KOPT-K1 (cell line): ENCODE measurements at regions not wholly inside any gene's neighbourhood (a gene's known extent, or its start where the extent isn't known, plus 50 kb on each side); places are given as distances from the start of the nearest gene placed in this dataset.

Source experiments
- H3K27ac ChIP-seq: fragments of 200-600 bp; sonication (generic); 2 replicates; pipeline ENCODE4 v1.5.1; 2016; ENCODE audit warnings: antibody characterized with exemption, mild to moderate bottlenecking, low read depth, low read length; ENCODE audit not compliant: poor library complexity, severe bottlenecking
- H3K36me3 ChIP-seq: fragments of 200-600 bp; sonication (generic); 2 replicates; pipeline ENCODE4 v1.5.1; 2017; ENCODE audit warnings: antibody characterized with exemption, mild to moderate bottlenecking, low read length, moderate library complexity; ENCODE audit not compliant: insufficient read depth
- H3K9me3 ChIP-seq: fragments of 200-600 bp; sonication (generic); 2 replicates; pipeline ENCODE4 v1.5.1; 2017; ENCODE audit warnings: antibody characterized with exemption, low read length, mild to moderate bottlenecking; ENCODE audit not compliant: insufficient read depth, poor library complexity, severe bottlenecking

DNA sequence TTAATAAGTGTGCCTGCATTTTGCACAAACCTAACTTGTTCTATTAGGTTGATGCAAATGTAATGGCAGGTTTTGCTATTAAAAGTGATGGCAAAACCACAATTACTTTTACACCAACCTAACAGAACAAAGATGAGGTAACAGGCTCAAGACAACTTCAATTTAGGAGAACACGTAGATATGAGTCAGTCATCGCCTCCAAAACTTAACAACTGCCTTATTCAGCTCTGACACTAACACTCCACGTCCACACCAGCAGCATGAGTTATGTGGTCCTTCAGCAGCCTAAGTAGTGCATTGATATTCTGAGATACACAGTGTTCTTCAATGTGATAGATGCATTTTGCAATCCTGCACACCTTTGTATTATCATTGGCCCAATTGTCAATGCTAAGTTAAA, 1175.1 kb upstream of the ACVR2A start:
- H3K9me3 ChIP-seq, result no peaks in the 10 kb centered on the region
- no peaks in the 10 kb centered on the region for H3K36me3 ChIP-seq
- H3K27ac ChIP-seq, result no peak overlapping the region

DNA sequence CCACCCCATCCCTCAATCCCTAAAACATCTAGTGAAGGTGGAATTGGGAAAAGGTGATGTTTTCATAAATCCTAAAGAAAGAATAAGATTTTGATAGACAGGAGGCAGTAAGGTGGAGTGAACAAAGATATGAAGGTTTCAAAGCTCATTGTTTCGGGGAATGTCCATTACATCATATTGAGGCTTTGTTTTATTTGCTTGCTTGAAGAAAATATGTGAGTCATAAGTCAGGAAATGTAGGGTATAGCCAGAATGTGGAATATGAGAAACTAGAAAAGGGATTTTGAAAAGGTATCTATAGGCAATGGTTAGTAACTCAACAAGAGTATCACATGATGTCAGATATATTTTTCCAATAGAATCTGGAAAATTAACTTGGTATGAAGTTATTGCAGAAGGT, 1178.5 kb upstream of the ACVR2A start:
- Histone ChIP-seq H3K27ac (no peak overlapping the region), H3K36me3 (no peaks in the 10 kb centered on the region), H3K9me3 (no peaks in the 10 kb centered on the region)

- no peak overlapping the region for H3K27ac ChIP-seq
Observed at GRCh38 chr2:146665800-146666199, 1179.0 kb upstream of the ACVR2A start.

GRCh38 chr2:146661473-146662096, 1183.2 kb upstream of the ACVR2A start:
- no peaks in the 10 kb centered on the region for H3K36me3 ChIP-seq
- no peak overlapping the region for H3K27ac ChIP-seq
- H3K9me3 ChIP-seq, result no peaks in the 10 kb centered on the region

More at GRCh38 chr2:146665800-146666199, 1179.0 kb upstream of the ACVR2A start:
- H3K36me3 ChIP-seq, result no peaks in the 10 kb centered on the region
- no peaks in the 10 kb centered on the region for H3K9me3 ChIP-seq

- Histone ChIP-seq H3K27ac (no peak overlapping the region), H3K9me3 (no peaks in the 10 kb centered on the region), H3K36me3 (no peaks in the 10 kb centered on the region)
Observed at GRCh38 chr2:146659976-146660375, 1184.9 kb upstream of the ACVR2A start.

- no peaks in the 10 kb centered on the region for H3K9me3 ChIP-seq
- no peaks in the 10 kb centered on the region for H3K36me3 ChIP-seq
Observed at GRCh38 chr2:146652311-146652710, 1192.5 kb upstream of the ACVR2A start.

GRCh38 chr2:146651361-146651760, 1193.5 kb upstream of the ACVR2A start:
- H3K27ac ChIP-seq, result no peak overlapping the region
- H3K9me3 ChIP-seq, result no peaks in the 10 kb centered on the region
- no peaks in the 10 kb centered on the region for H3K36me3 ChIP-seq

More at GRCh38 chr2:146652311-146652710, 1192.5 kb upstream of the ACVR2A start:
- no peak overlapping the region for H3K27ac ChIP-seq

DNA sequence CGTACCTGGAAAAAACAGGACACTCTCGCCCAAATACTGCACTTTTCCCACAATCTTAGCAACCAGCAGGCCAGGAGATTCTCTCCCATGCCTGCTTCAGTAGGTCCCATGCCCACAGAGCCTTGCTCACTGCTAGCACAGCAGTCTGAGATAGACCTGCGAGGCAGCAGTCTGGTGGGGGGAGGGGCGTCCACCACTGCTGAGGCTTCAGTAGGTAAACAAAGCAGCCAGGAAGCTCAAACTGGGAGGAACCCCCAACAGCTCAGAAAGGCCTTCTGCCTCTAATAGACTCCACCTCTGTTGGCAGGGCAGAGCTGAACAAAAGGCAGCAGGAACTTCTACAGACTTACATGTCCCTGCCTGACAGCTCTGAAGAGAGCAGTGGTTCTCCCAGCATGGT, 1202.8 kb upstream of the ACVR2A start:
- Histone ChIP-seq H3K9me3 (no peaks in the 10 kb centered on the region), H3K36me3 (no peaks in the 10 kb centered on the region), H3K27ac (no peak overlapping the region)

DNA sequence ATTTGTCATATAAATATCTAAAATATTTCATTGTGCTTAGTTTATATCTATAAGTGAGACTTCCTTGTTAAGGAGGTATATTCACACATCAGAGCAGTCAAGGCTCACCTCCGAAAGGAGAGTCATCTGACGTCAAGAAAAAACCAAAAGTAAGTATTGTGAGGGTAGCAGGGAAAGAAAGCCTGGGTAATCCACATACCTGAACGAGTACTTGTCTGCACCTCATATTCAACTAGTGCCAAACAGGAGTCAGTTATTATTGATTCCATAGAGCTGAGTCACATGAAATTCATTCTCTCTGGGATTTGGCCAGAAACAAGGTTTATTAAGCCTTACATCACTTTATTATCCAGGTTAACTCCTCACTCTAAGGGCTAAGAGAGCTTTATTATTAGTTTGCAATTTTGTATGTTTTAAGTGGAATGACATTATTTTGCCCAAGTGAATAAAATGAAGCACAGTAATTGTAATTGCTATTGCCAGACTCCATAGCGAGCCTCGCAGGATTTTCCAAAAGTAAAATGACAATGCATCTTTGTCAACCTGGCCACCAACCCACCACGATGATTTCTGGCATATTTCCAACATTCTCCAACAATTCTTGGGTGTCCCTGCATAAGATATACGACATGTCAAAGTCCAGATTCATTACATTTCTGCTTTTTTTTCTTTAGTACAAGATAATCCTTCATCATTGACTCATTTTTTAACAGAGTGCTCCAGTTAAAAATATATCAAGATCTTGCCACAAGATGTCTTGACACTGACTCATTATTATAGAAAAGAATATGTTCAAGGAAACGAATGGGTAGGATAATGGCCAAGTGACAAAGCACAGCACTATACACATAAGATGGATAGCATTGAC, 1210.4 kb upstream of the ACVR2A start:
- H3K9me3 ChIP-seq, result no peaks in the 10 kb centered on the region
- H3K36me3 ChIP-seq, result no peaks in the 10 kb centered on the region

DNA sequence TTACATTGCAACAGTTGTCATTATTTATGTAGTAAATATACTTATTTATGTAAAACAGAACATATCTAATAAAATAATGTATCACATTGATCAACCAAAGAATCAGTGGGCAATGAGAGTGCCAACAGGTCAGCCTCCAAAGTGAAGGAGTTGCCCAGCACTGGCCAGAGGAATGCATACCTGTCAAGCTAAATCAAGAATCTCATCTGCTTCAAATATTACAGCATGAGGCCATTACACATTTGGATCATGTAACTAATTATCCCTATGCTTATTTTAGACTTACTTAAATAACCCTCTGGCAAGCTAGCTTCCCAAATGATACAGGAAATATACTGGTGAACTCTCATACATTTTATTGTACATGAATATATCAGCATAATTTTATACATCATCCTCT, 1211.7 kb upstream of the ACVR2A start:
- Histone ChIP-seq H3K36me3 (no peaks in the 10 kb centered on the region), H3K27ac (no peak overlapping the region), H3K9me3 (no peaks in the 10 kb centered on the region)

More for the DNA sequence above, 1210.4 kb upstream of the ACVR2A start:
- no peak overlapping the region for H3K27ac ChIP-seq

GRCh38 chr2:146632707-146633106, 1212.1 kb upstream of the ACVR2A start:
- Histone ChIP-seq H3K27ac (no peak overlapping the region), H3K36me3 (no peaks in the 10 kb centered on the region), H3K9me3 (no peaks in the 10 kb centered on the region)

DNA sequence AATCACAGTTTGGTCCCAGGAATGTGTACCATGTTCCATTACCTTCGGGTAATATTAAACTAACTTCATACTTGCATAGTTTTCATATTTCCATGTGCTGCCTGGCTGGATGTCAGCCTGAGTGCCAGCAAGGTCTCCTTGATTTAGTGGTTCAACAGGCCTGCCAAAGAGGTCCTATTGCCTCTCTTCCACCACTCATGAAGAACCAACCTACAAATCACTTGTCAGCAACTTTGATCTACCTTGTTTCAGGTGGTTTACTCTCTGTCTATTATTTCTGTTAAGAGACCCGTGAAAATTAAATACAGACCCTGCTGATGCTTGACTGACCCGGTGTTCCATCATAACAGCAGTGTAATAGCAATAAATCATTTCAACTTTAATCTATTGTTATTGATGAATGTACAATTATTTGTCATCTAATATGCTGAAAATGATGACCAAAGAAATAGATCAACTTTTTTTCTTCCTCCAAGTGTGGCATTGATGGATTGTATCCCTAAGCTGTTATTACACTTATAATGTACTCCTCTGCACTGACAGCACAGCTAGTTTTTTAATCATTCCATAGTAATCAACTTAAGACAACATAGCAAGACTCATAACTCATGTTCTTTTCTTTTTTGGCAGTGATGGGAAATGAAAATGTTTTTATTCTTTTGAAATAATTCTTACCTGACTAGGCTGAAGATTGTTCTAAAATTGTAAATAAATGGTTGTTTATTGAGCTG, 1220.2 kb upstream of the ACVR2A start:
- Histone ChIP-seq H3K36me3 (no peaks in the 10 kb centered on the region), H3K27ac (no peak overlapping the region), H3K9me3 (no peaks in the 10 kb centered on the region)

DNA sequence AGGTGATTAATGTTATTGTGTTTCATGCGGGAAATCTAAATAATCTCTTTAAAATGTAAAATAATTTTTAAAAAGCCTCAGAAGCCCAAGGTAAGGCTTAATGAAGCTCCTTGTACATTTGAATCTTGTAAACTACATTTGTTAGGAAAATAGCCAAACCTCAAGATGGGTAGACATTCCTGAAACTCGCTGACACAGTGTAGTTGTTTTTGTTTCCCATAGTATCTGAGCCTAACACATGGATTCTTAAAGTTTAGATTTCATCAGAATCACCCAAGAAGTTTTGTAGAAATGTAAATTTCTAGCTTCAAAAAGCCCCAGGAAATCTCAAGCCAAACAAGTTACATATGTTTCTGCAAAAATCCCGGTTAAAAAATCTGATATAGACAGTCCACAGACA, 1221.1 kb upstream of the ACVR2A start:
- Histone ChIP-seq H3K9me3 (no peaks in the 10 kb centered on the region), H3K36me3 (no peaks in the 10 kb centered on the region), H3K27ac (no peak overlapping the region)

DNA sequence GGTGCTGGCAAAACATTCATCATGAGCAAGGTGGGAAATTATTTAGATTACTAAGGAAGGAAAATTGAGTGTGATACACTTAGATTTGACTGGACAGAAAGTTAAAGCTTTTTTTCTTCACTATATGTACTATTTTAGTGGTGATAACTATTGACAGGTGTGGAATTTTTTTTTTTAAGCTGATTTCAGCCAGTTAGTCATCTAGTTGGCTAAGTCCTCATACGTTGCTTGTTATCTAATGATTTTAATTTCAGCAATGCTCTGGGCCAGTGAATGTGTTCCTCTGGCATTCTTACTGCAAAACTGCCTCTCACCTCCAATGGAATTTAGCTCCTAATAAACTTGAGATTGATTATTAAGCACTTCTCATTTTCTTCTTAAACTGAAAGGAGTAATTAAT, 1223.2 kb upstream of the ACVR2A start:
- Histone ChIP-seq H3K27ac (no peak overlapping the region), H3K9me3 (no peaks in the 10 kb centered on the region), H3K36me3 (no peaks in the 10 kb centered on the region)

DNA sequence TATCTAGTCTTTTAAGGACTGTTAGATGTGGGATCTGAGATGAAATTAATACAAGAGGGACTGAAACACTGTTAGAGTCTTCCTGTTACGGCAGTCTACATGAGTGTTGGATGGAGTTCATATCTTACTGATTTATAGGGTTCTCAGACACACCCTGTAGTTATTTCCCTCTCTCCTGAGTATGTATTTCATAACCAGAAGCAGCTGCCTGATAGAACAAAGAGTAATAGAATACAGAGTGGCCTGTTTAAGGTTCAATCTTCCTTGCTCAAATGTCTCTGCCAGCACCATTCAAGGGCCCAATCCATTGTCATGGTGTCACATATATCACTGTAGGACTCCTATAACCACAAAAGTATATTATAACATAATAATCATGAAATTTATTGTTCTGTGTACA, 1229.1 kb upstream of the ACVR2A start:
- H3K36me3 ChIP-seq, result no peaks in the 10 kb centered on the region
- H3K27ac ChIP-seq, result no peak overlapping the region
- H3K9me3 ChIP-seq, result no peaks in the 10 kb centered on the region
